Testis (tissue), 2 donors: ENCODE measurements at regions not wholly inside any gene's neighbourhood (a gene's known extent, or its start where the extent isn't known, plus 50 kb on each side); places are given as distances from the start of the nearest gene placed in this dataset.

Source experiments
- POLR2A ChIP-seq: fragments of 450-650 bp; IDR thresholded peaks from one replicate; pipeline ENCODE4 v1.6.1; 2017; ENCODE audit warnings: antibody characterized with exemption, mild to moderate bottlenecking, moderate library complexity
- TF ChIP-seq, protein P1 (sequence below), 3 experiments: fragments of 450-650 bp in 2 of 3; fragments of 200-600 bp in 1 of 3; sonication (generic) in 1 of 3; IDR thresholded peaks; one replicate each; pipeline ENCODE4 v1.5.1; 2016 to 2019; ENCODE audit warnings: antibody characterized with exemption in 3 of 3, mild to moderate bottlenecking in 2 of 3, moderate library complexity in 1 of 3

DNA sequence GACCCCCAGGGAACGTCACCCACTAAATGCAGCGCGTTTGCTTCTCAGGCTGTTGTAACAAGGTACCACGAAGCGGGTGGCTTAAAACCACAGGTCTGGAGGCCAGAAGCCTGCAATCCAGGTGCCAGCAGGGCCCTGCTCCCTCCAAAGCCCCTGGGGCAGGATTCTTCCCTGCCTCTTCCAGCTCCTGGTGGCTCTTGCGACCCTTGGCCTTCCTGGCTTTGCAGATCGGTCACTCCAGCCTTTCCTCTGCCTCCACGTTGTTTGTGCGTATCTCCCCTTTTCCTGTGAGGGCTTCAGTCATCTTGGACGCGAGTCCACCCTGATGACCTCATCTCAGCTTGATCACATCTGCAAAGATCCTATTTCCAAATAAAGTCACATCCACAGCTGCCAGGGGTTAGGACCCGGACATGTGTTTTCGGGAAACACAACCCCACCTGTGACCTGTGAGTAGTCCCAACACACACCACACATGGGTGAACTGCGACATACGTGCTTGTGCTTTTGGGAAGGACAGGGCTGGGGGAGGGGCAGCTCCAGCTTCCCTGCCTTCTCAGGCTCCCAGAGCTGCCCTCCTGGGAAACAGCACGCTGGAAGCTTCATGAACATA lies 114.5 kb upstream of the NCOR2 start:
- TF ChIP-seq, protein P1, sequence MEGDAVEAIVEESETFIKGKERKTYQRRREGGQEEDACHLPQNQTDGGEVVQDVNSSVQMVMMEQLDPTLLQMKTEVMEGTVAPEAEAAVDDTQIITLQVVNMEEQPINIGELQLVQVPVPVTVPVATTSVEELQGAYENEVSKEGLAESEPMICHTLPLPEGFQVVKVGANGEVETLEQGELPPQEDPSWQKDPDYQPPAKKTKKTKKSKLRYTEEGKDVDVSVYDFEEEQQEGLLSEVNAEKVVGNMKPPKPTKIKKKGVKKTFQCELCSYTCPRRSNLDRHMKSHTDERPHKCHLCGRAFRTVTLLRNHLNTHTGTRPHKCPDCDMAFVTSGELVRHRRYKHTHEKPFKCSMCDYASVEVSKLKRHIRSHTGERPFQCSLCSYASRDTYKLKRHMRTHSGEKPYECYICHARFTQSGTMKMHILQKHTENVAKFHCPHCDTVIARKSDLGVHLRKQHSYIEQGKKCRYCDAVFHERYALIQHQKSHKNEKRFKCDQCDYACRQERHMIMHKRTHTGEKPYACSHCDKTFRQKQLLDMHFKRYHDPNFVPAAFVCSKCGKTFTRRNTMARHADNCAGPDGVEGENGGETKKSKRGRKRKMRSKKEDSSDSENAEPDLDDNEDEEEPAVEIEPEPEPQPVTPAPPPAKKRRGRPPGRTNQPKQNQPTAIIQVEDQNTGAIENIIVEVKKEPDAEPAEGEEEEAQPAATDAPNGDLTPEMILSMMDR (IDR thresholded peaks at IDR 0.05), result no peak
- no peak for TF ChIP-seq POLR2A
